Adrenal gland (tissue), 9 donors: ENCODE measurements at regions not wholly inside any gene's neighbourhood (a gene's known extent, or its start where the extent isn't known, plus 50 kb on each side); places are given as distances from the start of the nearest gene placed in this dataset.

ENCODE experiments used
- DNase-seq, 7 donors: peaks; one replicate each; pipeline ENCODE4 v3.0.0-alpha.2; 2019 to 2020
- H3K27ac ChIP-seq, 5 donors: fragments of 200-600 bp; sonication (generic) in 4 of 5; 1 replicate in 3 of 5; 2 replicates in 2 of 5; pipeline versions ENCODE4 v1.5.1 to v1.8.0; 2016 to 2020; ENCODE audit warnings: mild to moderate bottlenecking in 1 of 5
- H3K27me3 ChIP-seq: fragments of 200-600 bp; 2 replicates; pipeline ENCODE4 v1.8.0; 2021
- H3K36me3 ChIP-seq, 2 donors: fragments of 200-600 bp; replicated peaks in 1 of 2; 1 replicate in 1 of 2; 2 replicates in 1 of 2; pipeline versions ENCODE4 v1.5.1 to v1.8.0; 2018 to 2022
- H3K4me1 ChIP-seq, 2 donors: fragments of 200-600 bp; replicated peaks in 1 of 2; 1 replicate in 1 of 2; 2 replicates in 1 of 2; pipeline versions ENCODE4 v1.5.1 to v1.8.0; 2018 to 2021
- H3K4me3 ChIP-seq, 4 donors: fragments of 200-600 bp; sonication (generic) in 3 of 4; one replicate each; pipeline ENCODE4 v1.5.1; 2016 to 2018
- H3K9me3 ChIP-seq, 3 donors: fragments of 200-600 bp; sonication (generic) in 1 of 3; replicated peaks in 1 of 3; 1 replicate in 2 of 3; 2 replicates in 1 of 3; pipeline versions ENCODE4 v1.5.1 to v1.8.0; 2016 to 2021
- POLR2A ChIP-seq, 2 donors: fragments of 450-650 bp; IDR thresholded peaks; one replicate each; pipeline ENCODE4 v1.6.1; 2017; ENCODE audit warnings: antibody characterized with exemption in 2 of 2, mild to moderate bottlenecking in 2 of 2, moderate library complexity in 1 of 2
- WGBS, 4 donors: extraction: QIAGEN DNeasy Blood & Tissue Kit in 2 of 4; methylation state at CpG; one replicate each; pipeline versions ENCODE4 v1.1.5 to v1.1.7; 2013 to 2017; 5-methylcytosine and 5-hydroxymethylcytosine counted together
- intact Hi-C, 2 donors: fragments of 100-400 bp; cut with DNase I; formaldehyde crosslinking; loops; one replicate each; pipeline versions ENCODE4 v1.14.1 to v1.15.0; 2022 to 2023
- TF ChIP-seq, protein P1 (sequence below), 6 experiments: fragments of 450-650 bp in 4 of 6; fragments of 200-600 bp in 2 of 6; sonication (generic) in 1 of 6; IDR thresholded peaks; 1 replicate in 5 of 6; 2 replicates in 1 of 6; pipeline versions ENCODE4 v1.5.1 to v1.8.0; 2016 to 2021; ENCODE audit warnings: antibody characterized with exemption in 6 of 6, mild to moderate bottlenecking in 2 of 6, moderate library complexity in 1 of 6
- donor health status: healthy with polysubstance abuse.
- donor health status: Bipolar disorder and iron deficiency.
- donor health status: DM: yes; HTN: yes; CAD: no.
- donor health status: DM: no; HTN: no; CAD: no.
- donor health status: DM: no; HTN: no; CAD: no.

DNA sequence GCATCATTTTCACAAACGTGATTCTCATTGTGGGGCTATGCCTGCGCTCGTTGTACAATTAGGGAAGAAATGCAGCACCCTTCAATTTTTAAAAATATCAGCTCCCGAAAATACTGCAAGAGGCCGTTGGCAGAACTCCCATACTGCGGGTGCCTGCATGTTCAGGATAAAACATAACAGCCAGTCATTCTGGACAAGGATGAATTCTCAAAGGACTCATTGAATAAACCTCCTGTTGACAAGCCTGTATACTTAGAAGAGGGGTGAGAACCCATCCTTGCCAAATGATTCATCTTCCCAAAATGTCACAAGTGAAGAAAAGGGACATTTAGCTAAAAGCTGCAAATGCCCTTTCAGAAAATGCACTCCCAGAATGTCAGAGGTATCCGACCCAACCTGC is 141.9 kb downstream of the CSNK2A3 start:
- Histone ChIP-seq H3K36me3 (no peaks in the 10 kb centered on the region), H3K27me3 (no peaks in the 10 kb centered on the region), H3K4me3 (no peak overlapping the region), H3K27ac (no peak overlapping the region), H3K4me1 (no peaks in the 10 kb centered on the region), H3K9me3 (no peaks in the 10 kb centered on the region)
- TF ChIP-seq, protein P1, sequence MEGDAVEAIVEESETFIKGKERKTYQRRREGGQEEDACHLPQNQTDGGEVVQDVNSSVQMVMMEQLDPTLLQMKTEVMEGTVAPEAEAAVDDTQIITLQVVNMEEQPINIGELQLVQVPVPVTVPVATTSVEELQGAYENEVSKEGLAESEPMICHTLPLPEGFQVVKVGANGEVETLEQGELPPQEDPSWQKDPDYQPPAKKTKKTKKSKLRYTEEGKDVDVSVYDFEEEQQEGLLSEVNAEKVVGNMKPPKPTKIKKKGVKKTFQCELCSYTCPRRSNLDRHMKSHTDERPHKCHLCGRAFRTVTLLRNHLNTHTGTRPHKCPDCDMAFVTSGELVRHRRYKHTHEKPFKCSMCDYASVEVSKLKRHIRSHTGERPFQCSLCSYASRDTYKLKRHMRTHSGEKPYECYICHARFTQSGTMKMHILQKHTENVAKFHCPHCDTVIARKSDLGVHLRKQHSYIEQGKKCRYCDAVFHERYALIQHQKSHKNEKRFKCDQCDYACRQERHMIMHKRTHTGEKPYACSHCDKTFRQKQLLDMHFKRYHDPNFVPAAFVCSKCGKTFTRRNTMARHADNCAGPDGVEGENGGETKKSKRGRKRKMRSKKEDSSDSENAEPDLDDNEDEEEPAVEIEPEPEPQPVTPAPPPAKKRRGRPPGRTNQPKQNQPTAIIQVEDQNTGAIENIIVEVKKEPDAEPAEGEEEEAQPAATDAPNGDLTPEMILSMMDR (IDR thresholded peaks at IDR 0.05): no peak
- no peak for TF ChIP-seq POLR2A (IDR thresholded peaks at IDR 0.05)
- no peak for DNase-seq
- intact Hi-C loops: no loop called here
- WGBS, 4 donors: 60 to 68% (median 67%) methylated on average over 7 of the region's 7 CpGs

DNA sequence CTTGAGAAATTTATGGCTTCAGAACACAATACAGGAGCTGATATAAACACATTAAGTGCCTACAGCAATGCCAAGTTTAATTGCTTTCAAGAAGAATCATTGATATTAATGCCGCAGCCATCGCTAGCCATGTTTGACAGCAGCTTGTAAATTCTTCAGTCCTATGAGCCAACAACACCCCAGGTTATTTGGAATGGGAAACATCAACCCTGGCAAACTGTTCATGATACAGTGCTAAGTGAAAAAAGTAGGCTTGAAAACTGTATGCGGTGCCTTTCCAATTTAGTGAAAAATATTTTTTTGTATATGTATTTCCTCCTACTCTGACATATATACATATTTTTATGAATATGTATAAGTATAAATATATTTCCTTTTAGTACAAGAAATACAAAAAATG is 142.6 kb downstream of the CSNK2A3 start:
- Histone ChIP-seq H3K4me1 (no peaks in the 10 kb centered on the region), H3K27ac (no peak overlapping the region), H3K4me3 (no peak overlapping the region), H3K36me3 (no peaks in the 10 kb centered on the region), H3K9me3 (no peaks in the 10 kb centered on the region), H3K27me3 (no peaks in the 10 kb centered on the region)
- intact Hi-C loops: no loop called here
- no peak for TF ChIP-seq POLR2A (IDR thresholded peaks at IDR 0.05)
- TF ChIP-seq, protein P1 (IDR thresholded peaks at IDR 0.05): no peak
- no peak for DNase-seq
- 64 to 98% (median 81%) methylated on average over 3 of the region's 3 CpGs for WGBS, 4 donors

- no peaks in the 10 kb centered on the region for H3K9me3 ChIP-seq
- no peak overlapping the region for H3K4me3 ChIP-seq
- intact Hi-C loops: no loop called here
- WGBS, 4 donors: 62 to 85% (median 79%) methylated on average over 2 of the region's 2 CpGs
- no peaks in the 10 kb centered on the region for H3K36me3 ChIP-seq
- DNase-seq: no peak
- H3K27ac ChIP-seq: no peak overlapping the region
- no peaks in the 10 kb centered on the region for H3K27me3 ChIP-seq
- TF ChIP-seq, protein P1 (IDR thresholded peaks at IDR 0.05): no peak
- TF ChIP-seq POLR2A (IDR thresholded peaks at IDR 0.05): no peak
- no peaks in the 10 kb centered on the region for H3K4me1 ChIP-seq
Observed at GRCh38 chr11:11209967-11210366, 143.1 kb downstream of the CSNK2A3 start.

GRCh38 chr11:11208994-11209393 is 144.1 kb downstream of the CSNK2A3 start:
- Histone ChIP-seq H3K27ac (no peak overlapping the region), H3K4me1 (no peaks in the 10 kb centered on the region), H3K9me3 (no peaks in the 10 kb centered on the region), H3K4me3 (no peak overlapping the region), H3K27me3 (no peaks in the 10 kb centered on the region), H3K36me3 (no peaks in the 10 kb centered on the region)
- 80 to 94% (median 84%) methylated on average over 4 of the region's 4 CpGs for WGBS, 4 donors
- no peak for DNase-seq
- intact Hi-C loops: no loop called here
- TF ChIP-seq POLR2A (IDR thresholded peaks at IDR 0.05): no peak
- TF ChIP-seq, protein P1 (IDR thresholded peaks at IDR 0.05): no peak
